ENCODE measurements at regions not wholly inside any gene's neighbourhood (a gene's known extent, or its start where the extent isn't known, plus 50 kb on each side); places are given as distances from the start of the nearest gene placed in this dataset.

- no peak for DNase-seq (ENCODE audit: low read depth)
- TF ChIP-seq, protein P1, sequence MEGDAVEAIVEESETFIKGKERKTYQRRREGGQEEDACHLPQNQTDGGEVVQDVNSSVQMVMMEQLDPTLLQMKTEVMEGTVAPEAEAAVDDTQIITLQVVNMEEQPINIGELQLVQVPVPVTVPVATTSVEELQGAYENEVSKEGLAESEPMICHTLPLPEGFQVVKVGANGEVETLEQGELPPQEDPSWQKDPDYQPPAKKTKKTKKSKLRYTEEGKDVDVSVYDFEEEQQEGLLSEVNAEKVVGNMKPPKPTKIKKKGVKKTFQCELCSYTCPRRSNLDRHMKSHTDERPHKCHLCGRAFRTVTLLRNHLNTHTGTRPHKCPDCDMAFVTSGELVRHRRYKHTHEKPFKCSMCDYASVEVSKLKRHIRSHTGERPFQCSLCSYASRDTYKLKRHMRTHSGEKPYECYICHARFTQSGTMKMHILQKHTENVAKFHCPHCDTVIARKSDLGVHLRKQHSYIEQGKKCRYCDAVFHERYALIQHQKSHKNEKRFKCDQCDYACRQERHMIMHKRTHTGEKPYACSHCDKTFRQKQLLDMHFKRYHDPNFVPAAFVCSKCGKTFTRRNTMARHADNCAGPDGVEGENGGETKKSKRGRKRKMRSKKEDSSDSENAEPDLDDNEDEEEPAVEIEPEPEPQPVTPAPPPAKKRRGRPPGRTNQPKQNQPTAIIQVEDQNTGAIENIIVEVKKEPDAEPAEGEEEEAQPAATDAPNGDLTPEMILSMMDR (IDR thresholded peaks at IDR 0.05; ENCODE audit: low read depth, low read length, missing control alignments) = no peak
- H3K4me3 ChIP-seq (ENCODE audit: low read depth, low read length) = no peak overlapping the region
- in situ Hi-C loops (cut with HindIII; ENCODE audit: low sequenced_read_pairs) = no loop called here
Measured at GRCh38 chr2:150147889-150148683, 339.4 kb downstream of the RND3 start.

DNA sequence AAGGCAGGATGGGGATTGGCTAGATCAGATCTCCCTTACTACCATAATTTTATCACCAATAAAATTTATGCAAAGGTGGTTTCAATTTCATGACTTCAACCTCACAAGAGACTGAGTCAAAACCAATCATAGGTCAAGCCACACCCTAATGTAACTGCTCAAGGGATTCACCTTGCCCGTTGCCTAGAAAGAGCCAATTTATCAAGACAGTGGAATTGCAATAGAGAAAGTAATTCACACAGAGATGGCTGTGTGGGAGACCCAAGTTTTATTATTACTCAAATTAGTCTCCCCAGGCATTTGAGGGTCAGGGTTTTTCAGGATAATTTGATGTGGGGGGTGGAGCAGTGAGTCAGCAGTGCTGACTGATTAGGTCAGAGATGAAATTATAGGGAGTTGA is 340.6 kb downstream of the RND3 start:
- no peak for DNase-seq (ENCODE audit: low read depth)
- TF ChIP-seq, protein P1 (IDR thresholded peaks at IDR 0.05; ENCODE audit: low read depth, low read length, missing control alignments) = no peak
- H3K4me3 ChIP-seq (ENCODE audit: low read depth, low read length) = no peak overlapping the region
- in situ Hi-C loops (cut with HindIII; ENCODE audit: low sequenced_read_pairs) = no loop called here

DNA sequence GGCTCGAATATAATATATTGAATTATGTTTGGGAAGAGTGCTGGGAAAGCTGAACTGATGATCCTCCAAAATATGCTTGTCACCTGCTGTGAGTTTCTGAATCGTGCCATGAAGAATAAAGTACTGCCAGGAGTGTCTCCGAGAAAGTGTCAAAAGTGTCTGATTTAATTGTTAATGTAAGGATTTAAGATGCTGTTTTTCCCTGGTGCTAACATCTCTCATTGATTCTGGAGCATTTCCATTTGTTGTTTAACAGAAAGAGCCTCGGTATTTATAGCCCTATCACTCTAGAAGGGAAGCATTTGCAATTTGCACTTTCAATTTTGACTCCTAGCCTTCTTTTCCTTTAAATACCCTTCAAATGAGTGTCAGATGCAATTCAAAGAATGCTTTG is 342.2 kb downstream of the RND3 start:
- TF ChIP-seq, protein P1 (IDR thresholded peaks at IDR 0.05; ENCODE audit: low read depth, low read length, missing control alignments) = no peak
- in situ Hi-C loops (cut with HindIII; ENCODE audit: low sequenced_read_pairs) = no loop called here
- no peak for DNase-seq (ENCODE audit: low read depth)
- no peak overlapping the region for H3K4me3 ChIP-seq (ENCODE audit: low read depth, low read length)

DNA sequence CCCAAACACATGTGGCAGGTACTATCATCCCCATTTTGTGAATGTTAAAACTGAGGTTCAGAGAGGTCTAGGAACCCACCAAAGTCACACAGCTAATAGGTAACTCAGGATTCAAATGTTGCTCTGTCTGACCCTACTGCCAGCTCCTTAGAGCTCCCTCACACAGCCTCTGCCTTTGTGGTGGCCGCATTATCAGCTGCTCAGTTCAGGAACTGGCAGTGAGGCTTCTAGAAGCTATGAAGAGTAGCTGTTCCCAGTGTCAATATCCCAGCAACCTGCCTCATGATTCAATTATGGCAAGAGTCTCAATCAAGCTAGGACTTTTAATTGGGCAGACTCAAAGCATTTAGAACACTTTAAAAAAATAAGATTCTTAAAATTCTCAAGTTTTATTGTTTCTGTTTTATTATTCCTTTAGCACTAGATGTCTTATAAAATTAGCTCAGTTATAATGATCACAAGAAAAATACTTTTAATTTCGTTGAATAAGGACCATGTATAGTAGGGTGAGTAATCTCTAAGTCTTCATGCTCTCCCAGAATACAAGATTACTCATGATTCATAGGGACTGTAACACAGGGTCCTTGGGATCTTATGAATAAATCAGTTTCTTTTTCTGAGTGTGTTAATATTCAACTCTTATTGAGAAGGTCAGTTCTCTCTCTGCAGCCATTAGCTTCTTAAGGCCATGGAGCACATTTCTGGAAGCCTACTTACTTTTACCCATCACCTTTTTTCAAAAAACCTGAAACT is 342.7 kb downstream of the RND3 start:
- DNase-seq (ENCODE audit: low read depth) = no peak
- no peak overlapping the region for H3K4me3 ChIP-seq (ENCODE audit: low read depth, low read length)
- in situ Hi-C loops (cut with HindIII; ENCODE audit: low sequenced_read_pairs) = no loop called here
- TF ChIP-seq, protein P1 (IDR thresholded peaks at IDR 0.05; ENCODE audit: low read depth, low read length, missing control alignments) = no peak

GRCh38 chr2:150143087-150143536 is 344.4 kb downstream of the RND3 start:
- no peak overlapping the region for H3K4me3 ChIP-seq (ENCODE audit: low read depth, low read length)
- TF ChIP-seq, protein P1 (IDR thresholded peaks at IDR 0.05; ENCODE audit: low read depth, low read length, missing control alignments) = no peak
- in situ Hi-C loops (cut with HindIII; ENCODE audit: low sequenced_read_pairs) = no loop called here
- no peak for DNase-seq (ENCODE audit: low read depth)

GRCh38 chr2:150142561-150142960 is 344.9 kb downstream of the RND3 start:
- H3K4me3 ChIP-seq (ENCODE audit: low read depth, low read length) = no peak overlapping the region
- TF ChIP-seq, protein P1 (IDR thresholded peaks at IDR 0.05; ENCODE audit: low read depth, low read length, missing control alignments) = no peak
- no peak for DNase-seq (ENCODE audit: low read depth)
- in situ Hi-C loops (cut with HindIII; ENCODE audit: low sequenced_read_pairs) = no loop called here

All from astrocyte of the cerebellum (primary cell).